ENCODE measurements at regions not wholly inside any gene's neighbourhood (a gene's known extent, or its start where the extent isn't known, plus 50 kb on each side); places are given as distances from the start of the nearest gene placed in this dataset.
A peak's percentile ranks its signal among the peaks of the same experiment; 100 is the strongest.
"Not testable (repeated sequence)": the region's sequence is repeated elsewhere in the genome, so short reads cannot be mapped to it uniquely, and the experiment has no call there.

GRCh38 chrX:140157611-140158010 lies 192.3 kb upstream of the CXorf66 start:
- no peak for DNase-seq

DNA sequence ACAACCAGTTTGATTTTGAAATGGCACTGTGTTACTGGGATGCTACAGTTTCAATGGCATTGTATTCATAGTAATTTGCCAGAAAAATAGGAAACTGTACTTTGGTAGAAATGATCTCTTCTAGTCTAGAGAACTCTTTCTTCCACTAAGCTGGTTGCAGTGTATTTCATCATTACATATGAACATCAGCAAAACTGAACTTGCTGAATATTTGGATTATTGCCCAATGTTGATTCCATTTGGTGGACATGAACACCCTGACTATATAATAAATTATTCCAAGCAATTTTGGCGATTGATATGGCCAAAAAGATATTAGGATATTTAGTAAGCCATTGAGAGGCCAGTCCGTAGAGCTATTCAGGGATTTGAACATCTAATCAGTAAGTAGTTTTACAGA lies 191.8 kb upstream of the CXorf66 start:
- no peak for DNase-seq

DNA sequence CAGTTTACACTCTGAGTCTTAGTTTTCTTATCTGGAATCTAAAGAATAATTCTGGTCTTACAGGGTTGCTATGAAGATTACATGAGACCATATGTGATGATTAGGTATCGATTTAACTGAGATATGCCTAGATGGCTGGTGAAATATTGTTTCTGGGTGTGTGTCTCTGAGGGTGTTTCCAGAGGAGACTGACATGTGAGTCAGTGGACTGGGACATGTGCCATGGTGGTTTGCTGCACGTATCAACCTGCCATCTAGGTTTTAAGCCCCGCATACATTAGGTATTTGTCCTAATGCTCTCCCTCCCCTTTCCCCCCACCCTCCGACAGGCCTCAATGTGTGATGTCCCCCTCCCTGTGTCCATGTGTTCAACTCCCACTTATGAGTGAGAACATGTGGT lies 186.0 kb upstream of the CXorf66 start:
- DNase-seq = no peak

GRCh38 chrX:140149761-140150160 lies 184.4 kb upstream of the CXorf66 start:
- no peak for DNase-seq

DNA sequence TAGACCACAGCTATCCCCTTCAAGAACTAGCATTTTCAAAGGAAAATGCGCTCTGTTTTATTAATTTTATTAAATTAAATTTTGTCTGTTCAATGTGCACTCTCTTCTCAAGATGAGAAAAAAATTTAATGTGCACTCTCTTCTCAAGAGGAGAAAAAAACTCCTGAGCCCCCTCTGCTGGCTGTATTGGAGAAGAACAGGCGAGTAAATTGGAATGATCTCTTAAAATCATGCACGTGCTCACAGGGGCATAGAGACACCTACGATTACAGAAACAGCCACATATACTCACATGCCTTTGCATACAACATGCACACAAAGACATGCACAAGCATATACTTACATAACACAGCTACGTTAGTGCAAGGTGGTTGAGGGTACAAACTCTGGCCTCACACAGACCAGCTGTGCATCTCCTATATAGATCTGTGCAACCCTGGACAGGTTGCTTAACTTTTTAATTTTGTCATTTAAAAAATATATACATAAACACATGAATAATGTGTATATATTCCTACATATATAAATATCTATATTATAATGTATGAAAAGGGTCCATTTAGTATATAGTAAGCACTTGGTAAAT lies 176.2 kb upstream of the CXorf66 start:
- peak; percentile 6 for DNase-seq

DNA sequence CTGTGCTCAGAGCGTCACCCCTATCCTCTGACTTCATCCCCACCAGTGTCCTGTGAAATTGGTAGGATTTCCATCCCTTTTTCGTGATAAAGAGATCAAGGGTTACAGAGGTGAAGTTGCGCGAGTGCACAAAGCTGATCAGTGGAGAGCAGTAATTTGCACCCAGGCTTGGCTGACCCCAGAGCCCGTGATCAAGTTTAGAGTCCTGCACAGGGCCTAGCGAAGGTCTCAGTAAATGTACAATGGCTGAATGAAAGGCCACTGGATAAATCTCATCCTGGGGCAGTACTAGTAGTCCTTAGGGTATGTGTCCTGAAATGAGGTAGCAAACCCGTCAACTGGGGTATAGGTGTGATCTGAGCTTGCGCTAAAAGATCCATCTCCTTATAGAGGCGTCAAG lies 173.2 kb upstream of the CXorf66 start:
- DNase-seq = not testable (repeated sequence)

DNA sequence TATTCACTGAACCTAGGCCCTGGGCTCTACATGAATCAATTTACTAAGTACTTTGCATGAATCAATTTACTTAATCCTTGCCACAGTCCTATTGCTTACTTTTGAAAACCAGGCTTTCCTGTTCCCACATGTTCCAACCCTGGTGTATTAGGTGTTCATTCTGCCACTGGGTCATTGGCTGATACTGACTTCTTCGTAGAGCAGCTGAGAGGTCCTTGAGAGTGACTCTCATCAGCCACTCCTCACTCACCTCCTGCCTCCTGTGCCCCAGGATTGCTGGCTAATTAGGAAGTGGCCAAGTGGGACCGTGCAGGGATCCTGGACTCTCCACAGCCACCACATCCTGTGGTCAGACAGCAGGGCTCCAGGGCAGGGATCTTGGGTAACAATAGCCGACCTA lies 172.7 kb upstream of the CXorf66 start:
- DNase-seq = not testable (repeated sequence)

GRCh38 chrX:140132937-140133336 lies 167.6 kb upstream of the CXorf66 start:
- no peak for DNase-seq

- no peak for DNase-seq
Measured at GRCh38 chrX:140123446-140123845, 158.1 kb upstream of the CXorf66 start.

DNA sequence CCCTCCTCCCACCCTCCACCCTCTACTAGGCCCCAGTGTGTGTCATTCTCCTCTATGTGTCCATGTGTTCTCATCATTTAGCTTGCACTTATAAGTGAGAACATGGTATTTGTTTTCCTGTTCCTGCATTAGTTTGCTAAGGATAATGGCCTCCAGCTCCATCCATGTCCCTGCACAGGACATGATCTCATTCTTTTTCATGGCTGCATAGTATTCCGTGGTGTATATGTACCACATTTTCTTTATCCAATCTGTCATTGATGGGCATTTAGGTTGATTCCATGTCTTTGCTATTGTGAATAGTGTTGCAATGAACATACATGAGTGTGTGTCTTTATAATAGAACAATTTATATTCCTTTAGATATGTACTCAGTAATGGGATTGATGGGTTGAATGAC lies 148.7 kb upstream of the CXorf66 start:
- not testable (repeated sequence) for DNase-seq

DNA sequence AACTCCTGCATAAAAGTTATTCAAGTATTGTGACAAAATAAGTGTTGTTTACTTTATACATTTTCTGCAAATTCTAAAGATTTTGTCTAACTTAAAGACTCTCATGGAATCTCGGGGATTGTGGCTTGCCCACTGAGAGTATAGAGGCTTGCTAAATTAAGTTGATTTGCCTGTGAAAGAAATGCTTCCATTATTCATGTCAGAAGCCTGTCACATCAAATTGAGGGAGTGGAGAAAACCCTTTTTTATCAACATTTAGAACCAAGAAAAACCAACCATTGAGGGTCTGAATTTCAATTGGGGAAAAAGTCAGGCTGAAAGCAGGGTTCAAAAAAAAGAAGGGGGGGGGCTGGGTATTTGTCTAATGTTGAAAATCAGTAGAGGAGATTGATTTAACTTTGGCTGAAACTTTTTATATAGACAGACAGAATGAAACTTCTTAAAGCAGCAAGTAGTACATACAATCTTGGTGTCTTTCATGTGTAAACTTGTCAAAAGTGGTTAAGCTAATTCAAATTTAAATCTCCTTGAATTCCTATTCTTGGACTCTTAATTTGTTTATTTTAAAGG lies 144.8 kb upstream of the CXorf66 start:
- no peak for DNase-seq

DNA sequence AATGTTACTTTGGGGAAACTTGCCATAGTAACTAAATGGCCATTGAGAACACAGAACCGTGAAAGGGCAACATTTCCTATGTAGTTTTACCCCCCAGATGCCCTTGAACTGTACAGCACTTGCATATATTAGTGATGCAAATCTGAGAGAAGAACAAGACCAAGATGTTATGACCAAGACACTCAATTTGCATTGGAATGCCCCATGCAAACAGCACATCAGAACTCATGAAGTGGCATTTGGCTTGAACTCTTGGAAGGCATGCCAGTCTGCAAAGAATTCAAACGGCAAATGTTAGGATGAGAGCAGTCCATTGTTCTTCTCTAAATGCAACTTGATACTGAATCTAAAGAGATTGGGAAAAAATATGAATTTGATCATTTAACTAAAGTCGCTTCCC lies 139.4 kb upstream of the CXorf66 start:
- no peak for DNase-seq

DNA sequence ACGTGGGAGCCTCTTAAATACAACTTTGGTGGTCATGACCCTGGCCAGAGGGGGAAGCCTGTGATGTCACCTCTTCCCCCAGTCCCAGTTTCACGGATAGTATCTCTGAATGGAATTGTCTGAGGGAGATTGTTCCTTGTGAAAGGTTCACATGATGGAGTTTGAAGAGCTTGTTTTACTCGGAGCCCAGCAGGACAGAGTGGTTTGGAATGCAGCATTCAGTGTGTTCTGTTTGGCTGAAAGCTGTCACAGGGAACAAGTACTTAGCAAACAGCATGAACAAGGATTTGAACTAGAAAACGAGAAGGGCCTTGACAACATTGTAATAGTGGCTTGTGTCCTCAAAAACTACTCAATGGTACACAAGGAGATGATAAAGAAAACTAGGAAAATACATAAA lies 133.9 kb upstream of the CXorf66 start:
- DNase-seq = no peak

GRCh38 chrX:140092121-140092520 lies 126.8 kb upstream of the CXorf66 start:
- DNase-seq = no peak

- peak; percentile 7 for DNase-seq
Measured at GRCh38 chrX:140091125-140091886, 126.0 kb upstream of the CXorf66 start.

DNA sequence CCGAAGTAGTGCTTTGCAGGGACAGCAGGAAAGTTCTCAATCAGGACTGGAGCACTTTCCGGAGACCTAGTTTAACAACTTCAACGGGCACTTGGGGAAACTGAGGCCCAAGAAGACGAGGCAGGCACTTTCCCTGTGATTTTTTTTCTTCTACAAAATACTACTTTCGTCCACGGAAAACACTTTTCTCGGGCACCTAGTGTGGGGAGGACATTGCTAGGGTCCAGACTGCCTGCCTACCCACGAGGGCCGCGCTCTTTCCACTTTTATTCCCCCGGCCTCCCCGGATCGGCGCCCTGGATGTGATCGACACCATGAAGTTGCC lies 125.4 kb upstream of the CXorf66 start:
- DNase-seq = no peak

DNA sequence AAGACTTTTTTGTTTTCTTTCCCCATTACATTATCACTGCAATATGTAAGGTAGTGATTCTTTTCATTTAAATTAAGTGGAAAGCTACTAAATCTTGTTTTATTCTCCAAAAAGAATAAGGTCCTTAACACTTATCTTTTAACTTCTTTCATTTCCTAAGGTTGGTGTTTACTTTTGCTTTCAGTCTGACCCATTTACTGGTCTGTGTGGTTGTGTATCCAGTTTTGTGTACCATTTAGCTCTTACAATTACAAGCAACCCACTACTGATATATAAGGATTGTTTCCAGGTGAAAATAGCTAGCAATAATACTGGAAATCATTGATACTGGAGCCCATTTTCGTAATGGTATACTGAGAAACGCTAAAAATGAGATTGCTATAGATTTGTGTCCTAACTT lies 123.1 kb upstream of the CXorf66 start:
- DNase-seq = no peak

- DNase-seq = no peak
Measured at GRCh38 chrX:140087875-140088274, 122.6 kb upstream of the CXorf66 start.

DNA sequence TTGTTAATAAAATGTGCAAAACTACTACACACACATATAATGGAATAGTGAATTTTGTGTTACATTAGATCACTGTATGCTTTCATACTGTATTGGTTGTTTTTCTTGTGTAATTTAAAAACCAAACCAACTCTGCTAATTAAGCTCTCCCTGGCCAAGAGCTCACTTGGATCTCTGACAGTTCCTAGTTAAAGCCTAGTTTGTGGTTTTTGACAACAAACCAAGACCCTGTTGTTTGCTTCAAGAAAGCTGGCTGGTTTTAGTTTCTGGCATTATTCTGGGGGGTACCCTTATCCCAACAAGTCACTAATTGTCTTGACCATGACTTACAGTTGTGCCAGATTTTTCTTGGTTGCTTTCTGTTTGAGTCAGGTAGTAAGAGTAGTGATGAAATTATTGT lies 121.4 kb upstream of the CXorf66 start:
- no peak for DNase-seq

- DNase-seq = not testable (repeated sequence)
Measured at GRCh38 chrX:140074851-140075250, 109.5 kb upstream of the CXorf66 start.

GRCh38 chrX:140071037-140071436 lies 105.7 kb upstream of the CXorf66 start:
- no peak for DNase-seq

GRCh38 chrX:140065961-140066662 lies 100.8 kb upstream of the CXorf66 start:
- DNase-seq = no peak

- DNase-seq = no peak
Measured at GRCh38 chrX:140064993-140065392, 99.7 kb upstream of the CXorf66 start.

GRCh38 chrX:140057001-140057411 lies 91.7 kb upstream of the CXorf66 start:
- DNase-seq = peak; percentile 44
